ENCODE measurements at regions not wholly inside any gene's neighbourhood (a gene's known extent, or its start where the extent isn't known, plus 50 kb on each side); places are given as distances from the start of the nearest gene placed in this dataset.

DNA sequence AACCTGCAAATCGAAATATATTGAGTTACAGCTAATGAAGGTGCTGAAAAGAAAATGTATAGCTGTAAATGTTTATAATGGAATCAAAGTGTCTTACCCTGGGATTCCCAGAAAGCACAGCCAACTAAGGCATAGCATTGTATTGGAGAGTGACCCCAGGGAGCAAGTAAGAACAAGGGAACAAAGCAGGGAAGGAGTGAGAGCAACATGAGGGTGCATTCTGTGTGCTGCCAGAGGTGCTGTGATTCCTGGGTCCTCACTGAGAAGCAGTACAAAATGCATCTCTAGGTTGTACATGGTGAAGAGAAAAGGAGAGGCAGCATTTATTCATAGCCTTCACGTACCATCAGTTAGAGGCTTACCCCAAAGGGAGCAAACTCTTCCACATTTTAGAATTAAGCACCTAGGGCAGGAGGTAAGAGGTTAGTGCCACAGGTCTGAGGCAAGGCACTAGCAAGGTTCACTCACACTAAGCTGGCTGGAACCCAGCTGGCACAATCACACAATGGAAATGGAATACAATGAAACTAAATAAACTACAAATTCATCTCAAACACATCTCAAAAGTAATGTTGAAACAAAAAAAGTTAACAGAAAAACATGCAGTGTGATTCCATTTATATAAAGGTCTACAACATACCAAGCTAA, 151.5 kb upstream of the C2CD4B start:
- TF ChIP-seq TAF1 (IDR thresholded peaks at IDR 0.05; ENCODE audit: low read depth, low read length): no peak
- TF ChIP-seq POLR2A (IDR thresholded peaks at IDR 0.05; ENCODE audit: low read depth, low read length): no peak
- no peak for TF ChIP-seq PAX5 (IDR thresholded peaks at IDR 0.05; ENCODE audit: insufficient read depth, low read length, severe bottlenecking)
- no peak for TF ChIP-seq POLR2AphosphoS5 (IDR thresholded peaks at IDR 0.05; ENCODE audit: low read depth, low read length)
